Activated T-helper 2 cell treated with anti-CD3 and anti-CD28 coated beads, Interferon-gamma antibody, Interleukin-2, Interleukin-4, amounts not matched to agents 10 μg/mL and 5 μg/mL and 100 μg/mL, durations not matched to agents 14 hours and 24 hours and 36 hours (primary cell): ENCODE measurements at regions not wholly inside any gene's neighbourhood (a gene's known extent, or its start where the extent isn't known, plus 50 kb on each side); places are given as distances from the start of the nearest gene placed in this dataset.

Source experiments
- DNase-seq: peaks from one replicate; pipeline ENCODE4 v3.0.0; 2021; ENCODE audit warnings: low spot score
- H3K27ac Mint-ChIP-seq: one replicate; pipeline ENCODE4 v1.8.0; 2021; ENCODE audit warnings: mixed read lengths
- H3K27me3 Mint-ChIP-seq: one replicate; pipeline ENCODE4 v1.8.0; 2021; ENCODE audit warnings: low read depth, mixed read lengths
- H3K36me3 Mint-ChIP-seq: one replicate; pipeline ENCODE4 v1.8.0; 2021; ENCODE audit warnings: low read depth, mixed read lengths
- H3K4me1 Mint-ChIP-seq: one replicate; pipeline ENCODE4 v1.8.0; 2021; ENCODE audit warnings: low read depth, mixed read lengths
- H3K4me3 Mint-ChIP-seq: one replicate; pipeline ENCODE4 v1.8.0; 2021; ENCODE audit warnings: low read depth, mild to moderate bottlenecking, moderate library complexity, mixed read lengths
- H3K9me3 Mint-ChIP-seq: one replicate; pipeline ENCODE4 v1.8.0; 2021; ENCODE audit warnings: mixed read lengths
- intact Hi-C: fragments of 100-400 bp; cut with micrococcal nuclease; formaldehyde crosslinking; loops from one replicate; pipeline ENCODE4 v1.15.1; 2023

- intact Hi-C loops, result no loop called here
- Mint-ChIP-seq H3K27me3 (peaks cover 1% of the 10 kb centered on the region), H3K27ac (no peak overlapping the region), H3K4me3 (no peak overlapping the region), H3K9me3 (no peaks in the 10 kb centered on the region), H3K36me3 (no peaks in the 10 kb centered on the region), H3K4me1 (no peaks in the 10 kb centered on the region)
- DNase-seq, result no peak
These were observed 388.1 kb upstream of the KLHL29 start for GRCh38 chr2:22996911-22997310.

- Mint-ChIP-seq H3K36me3 (no peaks in the 10 kb centered on the region), H3K27ac (no peak overlapping the region), H3K9me3 (no peaks in the 10 kb centered on the region), H3K27me3 (peaks cover 1% of the 10 kb centered on the region), H3K4me3 (no peak overlapping the region), H3K4me1 (no peaks in the 10 kb centered on the region)
- no peak for DNase-seq
- intact Hi-C loops, result no loop called here
These were observed 386.6 kb upstream of the KLHL29 start for GRCh38 chr2:22998359-22998758.

DNA sequence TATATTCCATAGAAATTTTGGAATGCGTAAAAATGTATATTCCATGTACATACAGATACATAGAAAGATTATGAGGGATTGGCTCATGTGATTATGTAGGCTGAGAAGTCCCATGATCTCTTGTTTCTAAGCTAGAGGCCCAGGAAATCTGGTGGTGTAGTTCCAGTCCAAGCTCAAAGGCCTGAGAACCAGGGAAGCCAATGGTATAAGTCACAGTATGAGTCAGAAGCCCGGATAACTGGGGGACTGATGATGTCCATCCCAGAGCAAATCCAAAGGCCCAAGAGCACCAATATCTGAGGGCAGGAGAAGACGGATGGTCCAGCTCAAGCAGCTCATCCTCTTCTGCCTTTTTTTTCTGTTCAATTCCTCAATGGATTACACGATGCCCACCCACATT lies 385.0 kb upstream of the KLHL29 start:
- intact Hi-C loops, result no loop called here
- Mint-ChIP-seq H3K9me3 (no peaks in the 10 kb centered on the region), H3K4me3 (no peak overlapping the region), H3K27me3 (peaks cover 1% of the 10 kb centered on the region), H3K36me3 (no peaks in the 10 kb centered on the region), H3K4me1 (no peaks in the 10 kb centered on the region), H3K27ac (no peak overlapping the region)
- no peak for DNase-seq

DNA sequence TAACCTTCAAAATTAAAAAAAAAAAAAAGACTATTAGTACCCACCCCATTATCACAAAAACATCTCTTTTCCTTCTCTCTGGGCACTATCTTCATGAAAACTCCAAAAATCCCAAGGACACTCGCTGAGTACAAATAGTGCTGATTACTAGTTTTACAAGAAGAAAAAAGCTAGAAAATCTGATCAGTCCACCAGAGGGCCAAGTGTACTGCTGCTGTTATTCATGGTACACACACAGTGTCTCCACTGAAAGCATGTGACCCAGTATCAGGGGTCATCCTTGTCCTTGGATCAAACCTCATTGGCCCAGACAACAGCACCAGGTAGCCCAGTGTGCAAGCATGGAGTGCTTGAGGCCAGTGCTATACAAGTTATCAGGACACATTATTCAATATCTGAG lies 382.7 kb upstream of the KLHL29 start:
- Mint-ChIP-seq H3K36me3 (no peaks in the 10 kb centered on the region), H3K27ac (no peak overlapping the region), H3K27me3 (peaks cover 1% of the 10 kb centered on the region), H3K4me3 (no peak overlapping the region), H3K9me3 (no peaks in the 10 kb centered on the region), H3K4me1 (no peaks in the 10 kb centered on the region)
- DNase-seq, result no peak
- intact Hi-C loops, result no loop called here

GRCh38 chr2:23005469-23005868 lies 379.5 kb upstream of the KLHL29 start:
- Mint-ChIP-seq H3K36me3 (no peaks in the 10 kb centered on the region), H3K9me3 (no peaks in the 10 kb centered on the region), H3K27ac (no peak overlapping the region), H3K27me3 (no peaks in the 10 kb centered on the region), H3K4me1 (no peaks in the 10 kb centered on the region), H3K4me3 (no peak overlapping the region)
- DNase-seq, result no peak
- intact Hi-C loops, result no loop called here

DNA sequence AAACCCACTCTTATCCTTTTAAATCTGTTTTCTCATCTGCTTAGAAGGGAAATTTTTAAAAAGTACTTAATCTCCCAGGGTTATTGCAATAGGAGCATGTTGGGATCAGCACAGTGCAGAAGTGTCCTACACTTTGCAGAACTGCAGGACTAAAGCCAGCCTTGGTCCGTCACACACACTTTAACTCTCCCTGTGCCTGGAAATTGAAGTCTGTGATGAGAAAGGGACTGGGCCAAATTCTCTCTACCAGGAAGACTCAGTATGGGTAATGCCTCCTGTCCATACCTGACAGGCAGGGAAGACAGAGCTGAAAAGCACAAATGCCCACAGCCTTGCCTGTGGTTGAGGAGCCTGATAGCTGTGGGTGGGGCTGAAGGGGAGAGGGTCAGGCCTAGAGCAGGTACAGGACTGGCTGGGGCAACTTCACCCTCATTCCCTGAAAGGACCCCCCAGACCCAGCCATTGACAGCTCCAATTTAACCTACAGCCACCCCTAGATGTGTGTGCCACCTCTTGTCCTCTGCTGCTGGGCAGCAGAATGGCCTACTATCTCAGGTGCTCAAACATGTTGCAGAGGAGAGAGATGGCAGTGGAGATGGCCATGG lies 377.2 kb upstream of the KLHL29 start:
- no peaks in the 10 kb centered on the region for H3K27me3 Mint-ChIP-seq
- intact Hi-C loops, result no loop called here
- H3K4me3 Mint-ChIP-seq, result no peak overlapping the region
- no peak overlapping the region for H3K27ac Mint-ChIP-seq
- H3K4me1 Mint-ChIP-seq, result no peaks in the 10 kb centered on the region
- no peak for DNase-seq
- no peaks in the 10 kb centered on the region for H3K9me3 Mint-ChIP-seq
- H3K36me3 Mint-ChIP-seq, result no peaks in the 10 kb centered on the region

- Mint-ChIP-seq H3K36me3 (no peaks in the 10 kb centered on the region), H3K27ac (no peak overlapping the region), H3K4me1 (no peaks in the 10 kb centered on the region), H3K27me3 (no peaks in the 10 kb centered on the region), H3K4me3 (no peak overlapping the region), H3K9me3 (no peaks in the 10 kb centered on the region)
- no peak for DNase-seq
- intact Hi-C loops, result no loop called here
These were observed 376.5 kb upstream of the KLHL29 start for GRCh38 chr2:23008440-23008839.

DNA sequence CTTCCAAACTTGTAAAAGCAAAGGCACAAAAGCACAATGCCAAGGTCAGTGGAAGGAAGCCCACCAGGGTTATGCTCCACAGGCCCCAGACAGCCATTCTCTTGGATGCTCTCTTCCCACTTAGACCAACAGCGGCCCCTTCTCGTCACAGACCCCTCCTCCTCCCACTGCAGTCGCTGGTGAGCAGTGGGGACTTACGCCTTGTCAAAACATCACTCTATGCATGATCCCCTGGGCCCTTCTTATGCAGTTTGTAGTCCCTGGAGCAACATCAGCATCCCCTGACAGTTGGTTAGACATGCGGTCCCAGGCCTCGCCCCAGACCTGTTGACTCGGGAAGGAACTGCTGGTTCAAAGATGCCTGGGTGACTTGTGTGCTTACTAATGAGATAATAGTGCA lies 376.0 kb upstream of the KLHL29 start:
- no peaks in the 10 kb centered on the region for H3K27me3 Mint-ChIP-seq
- intact Hi-C loops, result no loop called here
- no peak for DNase-seq
- H3K4me3 Mint-ChIP-seq, result no peak overlapping the region
- no peaks in the 10 kb centered on the region for H3K36me3 Mint-ChIP-seq
- H3K4me1 Mint-ChIP-seq, result no peaks in the 10 kb centered on the region
- no peaks in the 10 kb centered on the region for H3K9me3 Mint-ChIP-seq
- no peak overlapping the region for H3K27ac Mint-ChIP-seq

DNA sequence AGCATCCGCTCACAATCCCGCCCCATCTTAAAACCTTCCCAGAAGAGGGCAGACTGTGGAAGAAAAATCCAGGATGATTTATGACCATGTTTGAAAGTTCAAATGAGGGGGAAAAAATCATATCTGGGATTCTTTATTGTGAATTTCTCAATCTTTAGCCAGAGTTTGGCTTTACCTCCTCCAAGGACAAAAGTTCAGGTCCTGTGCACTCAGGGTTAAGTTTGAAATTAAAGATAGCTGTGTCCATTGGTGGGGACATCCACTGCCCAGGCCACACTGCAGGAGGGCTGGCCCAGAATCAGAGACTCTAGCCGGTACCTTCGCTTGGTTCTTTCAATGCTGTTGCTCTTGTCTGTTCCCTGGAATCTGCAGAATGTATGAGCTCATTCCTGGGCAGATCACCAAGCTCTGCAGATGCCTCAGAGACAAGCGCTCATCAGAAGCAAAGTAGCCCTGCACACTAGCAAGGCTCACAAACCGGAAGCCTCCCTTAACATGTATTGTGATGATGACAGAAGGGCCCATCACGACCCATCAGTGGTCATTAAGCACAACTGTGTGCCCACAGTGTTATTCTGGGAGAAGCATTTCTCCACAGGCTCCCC lies 375.3 kb upstream of the KLHL29 start:
- intact Hi-C loops, result no loop called here
- Mint-ChIP-seq H3K27me3 (no peaks in the 10 kb centered on the region), H3K9me3 (no peaks in the 10 kb centered on the region), H3K4me3 (no peak overlapping the region), H3K4me1 (no peaks in the 10 kb centered on the region), H3K36me3 (no peaks in the 10 kb centered on the region), H3K27ac (no peak overlapping the region)
- DNase-seq, result no peak

DNA sequence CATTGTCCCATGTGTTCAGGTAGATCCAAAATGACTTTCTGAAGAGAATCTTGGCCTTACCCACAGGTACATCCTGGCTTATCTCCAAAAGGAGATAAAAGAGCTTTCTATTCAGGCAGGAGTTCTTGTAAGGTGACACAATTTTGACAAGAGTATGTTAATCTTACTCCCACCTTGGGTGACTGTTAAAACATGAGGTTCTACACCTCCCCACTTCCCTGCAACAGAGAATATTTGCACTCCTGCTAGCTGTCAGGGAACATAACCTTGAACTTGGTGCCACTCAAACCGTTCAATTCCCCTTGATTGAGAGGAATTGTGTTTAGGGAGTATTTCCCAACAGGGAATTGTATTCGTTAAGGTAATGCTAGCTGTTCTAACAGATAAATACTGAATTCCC lies 372.5 kb upstream of the KLHL29 start:
- intact Hi-C loops, result no loop called here
- Mint-ChIP-seq H3K36me3 (no peaks in the 10 kb centered on the region), H3K27me3 (no peaks in the 10 kb centered on the region), H3K4me3 (no peak overlapping the region), H3K9me3 (no peaks in the 10 kb centered on the region), H3K4me1 (no peaks in the 10 kb centered on the region), H3K27ac (no peak overlapping the region)
- DNase-seq, result no peak

DNA sequence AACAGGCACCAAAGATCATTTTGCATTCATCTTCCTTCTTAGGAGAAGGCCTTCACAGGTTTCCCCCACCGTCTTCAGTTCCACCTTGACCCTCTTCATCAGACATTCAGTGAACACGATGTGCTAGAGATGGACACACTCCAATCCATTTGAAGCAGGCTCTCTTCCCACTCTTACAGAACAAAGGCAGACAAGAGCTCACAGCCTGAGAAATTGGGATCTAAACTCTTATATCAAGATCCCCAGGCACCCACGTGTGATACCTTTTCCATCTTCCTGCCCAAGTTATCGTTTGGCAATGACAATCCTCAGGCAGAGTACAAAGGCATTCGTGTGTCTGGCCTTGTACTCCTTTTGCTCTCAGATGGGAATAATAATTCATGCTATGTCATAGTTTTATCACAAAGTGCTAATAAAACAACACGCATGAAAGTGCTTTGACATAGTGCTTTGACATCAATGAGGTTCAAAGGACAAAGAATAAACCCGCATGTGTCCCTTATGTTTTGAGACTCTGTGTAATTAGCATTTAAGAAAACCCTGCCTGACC lies 369.3 kb upstream of the KLHL29 start:
- DNase-seq, result no peak
- intact Hi-C loops, result no loop called here
- H3K36me3 Mint-ChIP-seq, result no peaks in the 10 kb centered on the region
- no peak overlapping the region for H3K27ac Mint-ChIP-seq
- H3K4me1 Mint-ChIP-seq, result no peaks in the 10 kb centered on the region
- no peak overlapping the region for H3K4me3 Mint-ChIP-seq
- no peaks in the 10 kb centered on the region for H3K9me3 Mint-ChIP-seq
- H3K27me3 Mint-ChIP-seq, result no peaks in the 10 kb centered on the region

GRCh38 chr2:23019476-23019875 lies 365.5 kb upstream of the KLHL29 start:
- intact Hi-C loops, result no loop called here
- H3K36me3 Mint-ChIP-seq, result no peaks in the 10 kb centered on the region
- H3K4me1 Mint-ChIP-seq, result no peaks in the 10 kb centered on the region
- no peak overlapping the region for H3K27ac Mint-ChIP-seq
- DNase-seq, result no peak
- H3K4me3 Mint-ChIP-seq, result no peak overlapping the region
- no peaks in the 10 kb centered on the region for H3K27me3 Mint-ChIP-seq
- H3K9me3 Mint-ChIP-seq, result no peaks in the 10 kb centered on the region

GRCh38 chr2:23020659-23021058 lies 364.3 kb upstream of the KLHL29 start:
- H3K4me1 Mint-ChIP-seq, result no peaks in the 10 kb centered on the region
- no peak overlapping the region for H3K4me3 Mint-ChIP-seq
- DNase-seq, result no peak
- H3K9me3 Mint-ChIP-seq, result no peaks in the 10 kb centered on the region
- no peaks in the 10 kb centered on the region for H3K36me3 Mint-ChIP-seq
- intact Hi-C loops, result no loop called here
- H3K27ac Mint-ChIP-seq, result no peak overlapping the region
- no peaks in the 10 kb centered on the region for H3K27me3 Mint-ChIP-seq
